ENCODE measurements at regions not wholly inside any gene's neighbourhood (a gene's known extent, or its start where the extent isn't known, plus 50 kb on each side); places are given as distances from the start of the nearest gene placed in this dataset.

DNA sequence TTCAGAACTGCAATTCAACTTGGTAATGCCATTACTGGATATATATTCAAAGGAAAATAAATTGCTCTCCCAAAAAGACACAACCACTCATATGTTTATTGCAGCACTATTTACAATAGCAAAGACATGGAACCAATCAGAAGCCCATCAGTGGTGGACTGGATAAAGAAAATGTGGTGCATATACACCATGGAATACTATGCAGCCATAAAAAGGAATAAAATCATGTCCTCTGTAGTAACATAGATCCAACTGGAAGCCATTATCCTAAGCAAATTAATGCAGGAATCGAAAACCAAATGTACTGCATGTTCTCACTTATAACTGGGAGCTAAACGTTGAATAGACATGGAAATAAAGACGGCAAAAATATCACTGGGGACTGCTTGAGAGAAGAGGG is 117.0 kb downstream of the MAP3K21 start:
- DNase-seq (ENCODE audit: extremely low spot score, unreplicated experiment) = no peak
- Mint-ChIP-seq H3K4me1 (ENCODE audit: unreplicated experiment) (peaks cover 4% of the 10 kb centered on the region), H3K4me3 (ENCODE audit: unreplicated experiment) (no peak overlapping the region), H3K9me3 (ENCODE audit: unreplicated experiment) (no peaks in the 10 kb centered on the region), H3K36me3 (ENCODE audit: unreplicated experiment) (no peaks in the 10 kb centered on the region), H3K27ac (ENCODE audit: unreplicated experiment) (no peak overlapping the region), H3K27me3 (ENCODE audit: unreplicated experiment) (no peaks in the 10 kb centered on the region)
- TF ChIP-seq, protein P1, sequence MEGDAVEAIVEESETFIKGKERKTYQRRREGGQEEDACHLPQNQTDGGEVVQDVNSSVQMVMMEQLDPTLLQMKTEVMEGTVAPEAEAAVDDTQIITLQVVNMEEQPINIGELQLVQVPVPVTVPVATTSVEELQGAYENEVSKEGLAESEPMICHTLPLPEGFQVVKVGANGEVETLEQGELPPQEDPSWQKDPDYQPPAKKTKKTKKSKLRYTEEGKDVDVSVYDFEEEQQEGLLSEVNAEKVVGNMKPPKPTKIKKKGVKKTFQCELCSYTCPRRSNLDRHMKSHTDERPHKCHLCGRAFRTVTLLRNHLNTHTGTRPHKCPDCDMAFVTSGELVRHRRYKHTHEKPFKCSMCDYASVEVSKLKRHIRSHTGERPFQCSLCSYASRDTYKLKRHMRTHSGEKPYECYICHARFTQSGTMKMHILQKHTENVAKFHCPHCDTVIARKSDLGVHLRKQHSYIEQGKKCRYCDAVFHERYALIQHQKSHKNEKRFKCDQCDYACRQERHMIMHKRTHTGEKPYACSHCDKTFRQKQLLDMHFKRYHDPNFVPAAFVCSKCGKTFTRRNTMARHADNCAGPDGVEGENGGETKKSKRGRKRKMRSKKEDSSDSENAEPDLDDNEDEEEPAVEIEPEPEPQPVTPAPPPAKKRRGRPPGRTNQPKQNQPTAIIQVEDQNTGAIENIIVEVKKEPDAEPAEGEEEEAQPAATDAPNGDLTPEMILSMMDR (IDR thresholded peaks at IDR 0.05) = no peak

DNA sequence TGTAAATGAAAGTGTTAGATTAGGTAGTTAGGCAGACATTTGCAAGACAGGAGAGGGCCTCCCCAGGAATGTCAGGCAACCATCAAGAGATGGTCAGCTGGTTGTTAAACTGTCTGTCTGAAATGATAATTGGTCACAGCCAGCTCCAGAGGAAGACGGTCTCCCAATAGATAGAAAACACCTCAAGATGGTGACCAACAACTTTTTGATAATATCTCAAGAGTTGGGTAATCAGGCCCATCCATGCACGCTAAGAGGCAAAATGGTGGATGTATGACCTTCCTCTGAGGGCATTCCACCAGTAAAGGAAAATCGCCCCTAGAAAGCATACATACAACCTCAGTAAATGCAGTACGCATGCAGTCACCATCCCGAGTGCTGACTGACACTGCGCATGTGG is 118.2 kb downstream of the MAP3K21 start:
- Mint-ChIP-seq H3K27me3 (ENCODE audit: unreplicated experiment) (no peaks in the 10 kb centered on the region), H3K4me1 (ENCODE audit: unreplicated experiment) (no peaks in the 10 kb centered on the region), H3K4me3 (ENCODE audit: unreplicated experiment) (no peak overlapping the region), H3K9me3 (ENCODE audit: unreplicated experiment) (no peaks in the 10 kb centered on the region), H3K36me3 (ENCODE audit: unreplicated experiment) (no peaks in the 10 kb centered on the region), H3K27ac (ENCODE audit: unreplicated experiment) (no peak overlapping the region)
- TF ChIP-seq, protein P1 (IDR thresholded peaks at IDR 0.05) = no peak
- no peak for DNase-seq (ENCODE audit: extremely low spot score, unreplicated experiment)

DNA sequence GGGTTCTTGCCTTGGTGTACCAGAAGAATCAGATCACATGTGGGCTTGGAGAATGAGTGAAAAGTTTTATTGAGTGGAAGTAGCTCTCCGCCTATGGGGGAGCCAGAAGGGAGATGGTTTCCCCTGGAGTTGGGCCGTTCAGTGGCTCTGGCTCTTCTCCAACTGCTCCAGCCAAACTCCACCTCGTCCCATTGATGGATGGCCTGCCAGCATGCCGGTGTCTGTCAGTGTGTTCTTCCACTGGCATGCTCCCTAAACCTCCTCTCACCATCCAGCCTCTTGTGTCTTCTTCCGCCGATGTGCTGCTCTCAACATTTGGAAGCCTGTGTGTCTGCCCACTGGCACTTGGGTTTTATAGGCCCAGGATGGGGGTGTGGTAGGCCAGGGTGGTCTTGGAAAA is 119.4 kb downstream of the MAP3K21 start:
- Mint-ChIP-seq H3K36me3 (ENCODE audit: unreplicated experiment) (no peaks in the 10 kb centered on the region), H3K4me1 (ENCODE audit: unreplicated experiment) (no peaks in the 10 kb centered on the region), H3K9me3 (ENCODE audit: unreplicated experiment) (no peaks in the 10 kb centered on the region), H3K27ac (ENCODE audit: unreplicated experiment) (no peak overlapping the region), H3K4me3 (ENCODE audit: unreplicated experiment) (no peak overlapping the region), H3K27me3 (ENCODE audit: unreplicated experiment) (no peaks in the 10 kb centered on the region)
- no peak for DNase-seq (ENCODE audit: extremely low spot score, unreplicated experiment)
- TF ChIP-seq, protein P1 (IDR thresholded peaks at IDR 0.05) = no peak

DNA sequence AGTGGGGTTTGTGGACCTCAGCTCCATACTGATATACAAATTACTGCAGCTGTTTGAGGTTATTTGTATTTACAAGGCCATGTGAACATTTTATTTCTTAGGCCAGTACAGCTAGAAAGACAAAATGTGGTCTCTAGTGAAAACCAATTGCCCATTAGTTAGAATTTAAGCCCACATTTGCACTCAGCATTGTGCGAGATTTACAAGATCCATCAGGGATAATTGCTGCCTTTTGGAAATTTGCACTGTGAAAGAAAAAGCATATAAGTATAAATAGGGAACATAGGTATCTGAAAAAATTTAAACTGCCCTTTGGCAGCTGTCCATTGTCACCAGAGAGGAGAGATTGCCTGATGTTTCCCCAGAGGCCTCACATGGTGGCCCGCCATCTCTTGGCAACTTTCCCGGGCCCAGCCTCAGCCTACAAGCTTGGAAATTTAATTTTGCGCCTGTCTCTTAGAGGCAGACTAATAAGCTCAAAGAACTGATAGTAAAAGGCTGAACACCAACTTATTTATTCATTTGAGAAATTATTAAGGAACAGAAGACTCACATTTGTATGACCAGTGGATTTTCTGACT is 120.7 kb downstream of the MAP3K21 start:
- no peaks in the 10 kb centered on the region for H3K4me1 Mint-ChIP-seq (ENCODE audit: unreplicated experiment)
- no peak for DNase-seq (ENCODE audit: extremely low spot score, unreplicated experiment)
- no peaks in the 10 kb centered on the region for H3K36me3 Mint-ChIP-seq (ENCODE audit: unreplicated experiment)
- H3K27me3 Mint-ChIP-seq (ENCODE audit: unreplicated experiment) = no peaks in the 10 kb centered on the region
- H3K4me3 Mint-ChIP-seq (ENCODE audit: unreplicated experiment) = no peak overlapping the region
- H3K9me3 Mint-ChIP-seq (ENCODE audit: unreplicated experiment) = no peaks in the 10 kb centered on the region
- no peak overlapping the region for H3K27ac Mint-ChIP-seq (ENCODE audit: unreplicated experiment)
- TF ChIP-seq, protein P1 (IDR thresholded peaks at IDR 0.05) = no peak

DNA sequence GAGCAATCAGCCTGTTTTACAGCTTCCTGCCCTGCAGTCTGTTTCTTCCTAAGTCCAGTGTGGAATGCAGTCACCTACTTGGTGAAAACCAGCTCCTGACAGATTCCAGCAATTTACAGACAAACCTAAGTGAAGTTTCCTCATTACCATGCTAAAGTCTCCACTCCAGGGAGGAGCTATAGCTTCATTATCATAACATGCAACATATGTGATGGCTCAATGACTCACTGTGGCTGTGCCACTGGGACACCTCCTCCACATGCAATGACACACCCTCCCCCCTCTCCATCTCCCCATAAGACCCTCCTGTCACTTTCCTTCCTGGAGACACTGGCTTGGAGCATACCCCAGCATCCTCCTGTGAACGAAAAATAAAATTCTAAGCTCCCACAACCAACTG is 125.2 kb downstream of the MAP3K21 start:
- Mint-ChIP-seq H3K27ac (ENCODE audit: unreplicated experiment) (no peak overlapping the region), H3K4me3 (ENCODE audit: unreplicated experiment) (no peak overlapping the region), H3K36me3 (ENCODE audit: unreplicated experiment) (no peaks in the 10 kb centered on the region), H3K27me3 (ENCODE audit: unreplicated experiment) (no peaks in the 10 kb centered on the region), H3K4me1 (ENCODE audit: unreplicated experiment) (no peaks in the 10 kb centered on the region), H3K9me3 (ENCODE audit: unreplicated experiment) (no peaks in the 10 kb centered on the region)
- TF ChIP-seq, protein P1 (IDR thresholded peaks at IDR 0.05) = no peak
- no peak for DNase-seq (ENCODE audit: extremely low spot score, unreplicated experiment)
